SKM-1 (cell line): ENCODE measurements at regions not wholly inside any gene's neighbourhood (a gene's known extent, or its start where the extent isn't known, plus 50 kb on each side); places are given as distances from the start of the nearest gene placed in this dataset.

Source experiments
- DNase-seq: peaks from one replicate; lab custom pipeline; 2025; ENCODE audit not compliant: unreplicated experiment; lab: John Stamatoyannopoulos, UW

GRCh38 chr6:144646093-144647056, 361.2 kb downstream of the UTRN start:
- DNase-seq = no peak

GRCh38 chr6:144647406-144647964, 362.4 kb downstream of the UTRN start:
- DNase-seq = no peak

- DNase-seq = no peak
These were observed 363.0 kb downstream of the UTRN start for GRCh38 chr6:144647971-144648651.

GRCh38 chr6:144649085-144649484, 363.9 kb downstream of the UTRN start:
- DNase-seq = no peak

GRCh38 chr6:144651234-144651633, 366.1 kb downstream of the UTRN start:
- DNase-seq = no peak

GRCh38 chr6:144652292-144652891, 367.3 kb downstream of the UTRN start:
- no peak for DNase-seq

GRCh38 chr6:144653885-144654505, 368.9 kb downstream of the UTRN start:
- DNase-seq = no peak

DNA sequence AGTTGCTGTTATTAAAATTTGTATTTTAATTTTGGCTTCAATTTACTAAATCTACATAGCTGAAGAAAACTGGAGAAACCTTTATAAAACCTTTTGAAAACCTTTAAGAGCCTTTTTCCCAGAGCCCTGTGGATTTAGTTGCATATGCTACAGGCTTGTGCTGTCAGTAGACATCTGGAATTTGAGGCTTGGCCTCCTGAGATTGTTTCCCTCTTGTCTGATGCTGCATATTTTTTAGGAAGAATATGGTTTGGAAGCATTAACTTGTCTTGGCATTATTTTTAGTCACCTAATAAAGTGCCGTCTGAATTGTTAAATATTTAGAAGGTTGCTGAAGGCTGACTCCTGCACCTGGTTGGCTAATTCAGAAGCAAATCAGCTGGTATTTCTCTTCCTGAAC, 369.4 kb downstream of the UTRN start:
- no peak for DNase-seq

DNA sequence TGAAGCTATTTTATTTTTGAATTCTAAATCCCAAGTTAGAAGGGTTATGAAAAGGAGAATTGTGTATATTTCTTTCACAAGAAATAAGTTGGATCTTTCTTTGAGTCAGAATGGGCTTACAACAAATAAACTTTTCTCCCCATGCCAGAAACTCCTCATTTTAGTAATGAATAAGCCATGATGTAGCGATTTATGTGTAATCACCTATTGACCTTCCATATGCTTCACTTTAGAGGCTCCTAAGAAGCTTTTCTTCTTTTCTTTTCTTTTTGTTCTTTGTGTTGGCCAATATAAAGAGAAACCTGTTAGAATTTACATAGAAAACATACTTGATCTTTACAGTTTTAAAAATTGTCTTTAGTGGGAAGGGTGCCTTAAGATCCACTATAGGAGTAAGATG, 370.2 kb downstream of the UTRN start:
- DNase-seq = no peak

GRCh38 chr6:144657691-144658090, 372.6 kb downstream of the UTRN start:
- DNase-seq = no peak

GRCh38 chr6:144659202-144660182, 374.4 kb downstream of the UTRN start:
- DNase-seq = no peak

- no peak for DNase-seq
These were observed 375.5 kb downstream of the UTRN start for GRCh38 chr6:144660561-144661115.

DNA sequence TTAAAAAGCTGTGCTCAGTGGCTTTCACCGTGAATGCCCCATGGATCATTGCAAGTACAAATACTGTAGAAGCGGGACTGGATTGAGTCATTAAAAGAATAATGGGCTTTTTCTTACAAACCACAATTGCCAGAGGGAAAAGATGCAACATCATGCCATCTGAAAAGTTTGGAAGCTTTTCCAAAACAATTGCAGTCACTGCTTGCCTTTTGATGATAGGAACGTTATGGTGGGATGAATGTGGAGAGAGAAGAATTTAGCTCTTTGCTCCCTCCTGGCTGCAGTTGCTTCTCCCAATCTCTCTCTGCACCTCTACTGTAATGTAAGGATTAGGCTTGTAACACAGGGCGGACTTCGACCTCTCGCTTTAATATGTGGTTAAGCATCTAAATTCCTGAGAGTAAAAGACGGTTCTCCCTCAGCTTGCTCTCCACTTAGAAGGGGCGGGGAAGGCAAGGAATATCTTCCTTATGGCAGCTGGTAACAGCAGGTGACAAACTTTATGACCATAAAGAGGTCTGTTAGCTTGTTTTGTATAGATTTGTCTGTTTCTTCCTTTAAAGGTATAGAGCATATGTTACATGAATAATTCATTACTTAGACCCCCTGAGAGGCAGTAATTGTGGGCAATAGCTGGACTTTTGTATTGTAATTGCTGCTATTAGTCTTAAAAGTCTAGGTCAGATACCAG, 376.1 kb downstream of the UTRN start:
- no peak for DNase-seq

DNA sequence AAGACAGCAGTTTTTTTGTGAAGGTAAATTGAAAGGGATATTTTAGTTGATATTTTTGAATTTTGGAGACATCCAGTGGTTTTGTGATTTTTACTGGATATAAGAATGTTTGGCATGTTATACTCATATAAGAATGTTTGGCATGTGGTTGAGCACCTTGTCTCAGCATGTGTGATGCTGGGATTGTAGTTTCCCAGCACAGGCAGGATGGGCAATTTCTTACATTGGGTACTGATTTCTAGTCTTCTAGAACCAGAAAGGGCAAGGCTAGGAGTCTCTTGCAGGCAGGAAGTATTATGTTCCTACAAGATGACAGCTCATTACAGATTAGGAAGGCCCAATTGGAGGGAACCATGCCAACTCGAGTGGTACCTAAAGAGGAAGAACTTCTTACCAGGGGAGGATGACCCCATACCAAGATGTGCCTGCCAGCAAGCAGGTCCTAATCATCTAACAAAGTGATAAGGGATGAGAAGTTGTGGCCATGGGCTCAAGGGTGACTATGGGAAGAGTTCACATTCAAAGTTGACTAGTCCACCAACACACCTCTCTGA, 377.8 kb downstream of the UTRN start:
- DNase-seq = no peak

DNA sequence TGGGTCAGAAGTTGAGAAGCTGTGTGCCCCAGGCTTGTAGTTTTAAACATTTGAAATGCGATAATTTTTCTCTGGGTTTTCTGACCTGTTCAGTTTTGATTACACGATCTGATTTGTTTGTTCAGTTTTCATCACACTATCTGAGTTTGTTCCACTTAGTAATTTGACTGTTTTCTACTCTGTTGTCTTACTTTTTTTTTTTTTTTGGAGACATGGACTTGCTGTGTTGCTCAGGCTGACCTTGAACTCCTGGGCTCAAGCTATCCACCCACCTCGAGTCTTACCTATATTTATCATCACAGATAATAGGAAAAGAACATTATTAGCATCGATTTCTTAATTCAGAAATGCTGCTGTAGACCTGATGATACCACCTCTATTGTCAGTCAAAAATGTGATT, 379.1 kb downstream of the UTRN start:
- no peak for DNase-seq

- no peak for DNase-seq
These were observed 379.8 kb downstream of the UTRN start for GRCh38 chr6:144664947-144665346.

GRCh38 chr6:144665932-144666450, 380.9 kb downstream of the UTRN start:
- no peak for DNase-seq

GRCh38 chr6:144666781-144667180, 381.6 kb downstream of the UTRN start:
- peak; percentile 51 for DNase-seq
